RCC 7860 (cell line): ENCODE measurements at regions not wholly inside any gene's neighbourhood (a gene's known extent, or its start where the extent isn't known, plus 50 kb on each side); places are given as distances from the start of the nearest gene placed in this dataset.

Experiments used
- DNase-seq: peaks from one replicate; pipeline ENCODE4 v3.0.0-alpha.2; 2015; ENCODE audit warnings: low spot score
- FAIRE-seq: peaks from 2 replicates; lab custom pipeline; 2012; peaks lifted over from hg19 to GRCh38; lab: Jason Lieb, UNC

- FAIRE-seq (no peak), DNase-seq (no peak)
These were observed 300.4 kb upstream of the NETO1 start for GRCh38 chr18:73168236-73168635.

- FAIRE-seq: no peak
- DNase-seq: no peak
These were observed 296.6 kb upstream of the NETO1 start for GRCh38 chr18:73164430-73164829.

GRCh38 chr18:73163236-73163635, 295.4 kb upstream of the NETO1 start:
- DNase-seq: no peak
- no peak for FAIRE-seq

- no peak for FAIRE-seq
These were observed 288.3 kb upstream of the NETO1 start for GRCh38 chr18:73156117-73156516.

GRCh38 chr18:73153271-73153670, 285.5 kb upstream of the NETO1 start:
- DNase-seq (no peak), FAIRE-seq (no peak)

More at GRCh38 chr18:73156117-73156516, 288.3 kb upstream of the NETO1 start:
- no peak for DNase-seq

- FAIRE-seq (no peak), DNase-seq (no peak)
These were observed 283.3 kb upstream of the NETO1 start for GRCh38 chr18:73151086-73151485.

GRCh38 chr18:73150199-73150598, 282.4 kb upstream of the NETO1 start:
- no peak for DNase-seq
- no peak for FAIRE-seq

GRCh38 chr18:73147590-73147989, 279.8 kb upstream of the NETO1 start:
- FAIRE-seq (no peak), DNase-seq (no peak)

GRCh38 chr18:73144030-73144429, 276.2 kb upstream of the NETO1 start:
- no peak for DNase-seq
- no peak for FAIRE-seq

- DNase-seq (peak; percentile 27), FAIRE-seq (peak; percentile 57)
These were observed 268.3 kb upstream of the NETO1 start for GRCh38 chr18:73136134-73136533.

- no peak for FAIRE-seq
- peak; percentile 21 for DNase-seq
These were observed 256.4 kb upstream of the NETO1 start for GRCh38 chr18:73124175-73124574.

- FAIRE-seq: peak; percentile 86
- DNase-seq: no peak
These were observed 253.4 kb upstream of the NETO1 start for GRCh38 chr18:73121207-73121606.

- FAIRE-seq: no peak
- DNase-seq: no peak
These were observed 252.8 kb upstream of the NETO1 start for GRCh38 chr18:73120626-73121025.

GRCh38 chr18:73119574-73119973, 251.8 kb upstream of the NETO1 start:
- FAIRE-seq (no peak), DNase-seq (no peak)

- no peak for DNase-seq
- no peak for FAIRE-seq
These were observed 250.5 kb upstream of the NETO1 start for GRCh38 chr18:73118121-73118816.

- FAIRE-seq: no peak
- no peak for DNase-seq
These were observed 242.5 kb upstream of the NETO1 start for GRCh38 chr18:73110307-73110706.

- no peak for FAIRE-seq
- DNase-seq: no peak
These were observed 234.2 kb upstream of the NETO1 start for GRCh38 chr18:73101977-73102376.

GRCh38 chr18:73101491-73101890, 233.7 kb upstream of the NETO1 start:
- FAIRE-seq: peak; percentile 57

GRCh38 chr18:73099759-73100158, 232.0 kb upstream of the NETO1 start:
- DNase-seq: no peak
- FAIRE-seq: no peak

More at GRCh38 chr18:73101491-73101890, 233.7 kb upstream of the NETO1 start:
- peak; percentile 29 for DNase-seq

- DNase-seq (no peak), FAIRE-seq (no peak)
These were observed 226.0 kb upstream of the NETO1 start for GRCh38 chr18:73093687-73094250.

- FAIRE-seq: peak; percentile 31
- DNase-seq: no peak
These were observed 220.7 kb upstream of the NETO1 start for GRCh38 chr18:73088445-73088844.

GRCh38 chr18:73087282-73087977, 219.6 kb upstream of the NETO1 start:
- FAIRE-seq (no peak), DNase-seq (no peak)
